Gastroesophageal sphincter (tissue), 3 donors: ENCODE measurements at regions not wholly inside any gene's neighbourhood (a gene's known extent, or its start where the extent isn't known, plus 50 kb on each side); places are given as distances from the start of the nearest gene placed in this dataset.

ENCODE experiments used
- EP300 ChIP-seq: sonication (generic); formaldehyde crosslinking; IDR thresholded peaks from one replicate; pipeline ENCODE4 v1.6.1; 2017; ENCODE audit warnings: antibody characterized with exemption, mild to moderate bottlenecking
- POLR2A ChIP-seq, 2 donors: fragments of 450-650 bp; IDR thresholded peaks; one replicate each; pipeline ENCODE4 v1.6.1; 2017; ENCODE audit warnings: antibody characterized with exemption in 2 of 2, mild to moderate bottlenecking in 2 of 2, moderate library complexity in 1 of 2
- TF ChIP-seq, protein P1 (sequence below), 4 experiments: fragments of 200-600 bp in 2 of 4; fragments of 450-650 bp in 2 of 4; sonication (generic) in 1 of 4; IDR thresholded peaks; one replicate each; pipeline ENCODE4 v1.5.1; 2017 to 2019; ENCODE audit warnings: antibody characterized with exemption in 4 of 4, mild to moderate bottlenecking in 2 of 4, moderate library complexity in 2 of 4

DNA sequence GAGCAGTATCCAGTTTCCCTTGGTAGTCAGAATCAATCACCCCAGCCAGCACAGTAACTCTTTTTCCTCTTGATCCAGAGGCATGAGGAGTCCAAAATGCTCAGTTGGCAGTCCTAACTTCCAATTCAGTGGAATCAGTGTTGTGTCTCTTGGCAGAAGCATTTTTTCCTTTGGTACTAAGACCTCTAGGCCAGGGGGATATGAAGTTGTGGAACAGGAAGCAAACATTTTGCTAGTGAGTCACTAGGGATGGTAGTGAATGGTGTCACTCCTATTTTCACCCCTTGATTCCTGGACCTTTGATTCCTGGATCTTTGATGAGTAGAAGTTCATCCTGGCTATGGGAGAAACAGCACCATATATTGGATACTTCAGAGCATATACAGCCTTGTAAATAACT, 70.5 kb upstream of the ALDH1A3 start:
- TF ChIP-seq EP300 (no peak), POLR2A (IDR thresholded peaks at IDR 0.05) (no peak)
- TF ChIP-seq, protein P1, sequence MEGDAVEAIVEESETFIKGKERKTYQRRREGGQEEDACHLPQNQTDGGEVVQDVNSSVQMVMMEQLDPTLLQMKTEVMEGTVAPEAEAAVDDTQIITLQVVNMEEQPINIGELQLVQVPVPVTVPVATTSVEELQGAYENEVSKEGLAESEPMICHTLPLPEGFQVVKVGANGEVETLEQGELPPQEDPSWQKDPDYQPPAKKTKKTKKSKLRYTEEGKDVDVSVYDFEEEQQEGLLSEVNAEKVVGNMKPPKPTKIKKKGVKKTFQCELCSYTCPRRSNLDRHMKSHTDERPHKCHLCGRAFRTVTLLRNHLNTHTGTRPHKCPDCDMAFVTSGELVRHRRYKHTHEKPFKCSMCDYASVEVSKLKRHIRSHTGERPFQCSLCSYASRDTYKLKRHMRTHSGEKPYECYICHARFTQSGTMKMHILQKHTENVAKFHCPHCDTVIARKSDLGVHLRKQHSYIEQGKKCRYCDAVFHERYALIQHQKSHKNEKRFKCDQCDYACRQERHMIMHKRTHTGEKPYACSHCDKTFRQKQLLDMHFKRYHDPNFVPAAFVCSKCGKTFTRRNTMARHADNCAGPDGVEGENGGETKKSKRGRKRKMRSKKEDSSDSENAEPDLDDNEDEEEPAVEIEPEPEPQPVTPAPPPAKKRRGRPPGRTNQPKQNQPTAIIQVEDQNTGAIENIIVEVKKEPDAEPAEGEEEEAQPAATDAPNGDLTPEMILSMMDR (IDR thresholded peaks at IDR 0.05), result no peak
